Erythroblast (primary cell): ENCODE measurements at regions not wholly inside any gene's neighbourhood (a gene's known extent, or its start where the extent isn't known, plus 50 kb on each side); places are given as distances from the start of the nearest gene placed in this dataset.

ENCODE experiments used
- DNase-seq, 2 experiments: peaks; one replicate each; lab custom pipeline; 2025; lab: John Stamatoyannopoulos, UW
- GATA1 ChIP-seq: IDR thresholded peaks from 2 replicates; pipeline ENCODE4 v1.6.1; 2011; ENCODE audit warnings: low read depth, mild to moderate bottlenecking, control low read depth, low read length, moderate library complexity
- POLR2A ChIP-seq: IDR thresholded peaks from 2 replicates; pipeline ENCODE4 v1.6.1; 2011; ENCODE audit warnings: mild to moderate bottlenecking, low read length

- no peak for TF ChIP-seq POLR2A
- no peak for TF ChIP-seq GATA1
- DNase-seq: no peak
Observed at GRCh38 chrX:9133426-9133825, 99.5 kb upstream of the FAM9B start.

- no peak for DNase-seq
- TF ChIP-seq POLR2A (no peak), GATA1 (no peak)
Observed at GRCh38 chrX:9134366-9134765, 100.4 kb upstream of the FAM9B start.

GRCh38 chrX:9135901-9136510 lies 102.1 kb upstream of the FAM9B start:
- DNase-seq: no peak
- TF ChIP-seq POLR2A: no peak
- no peak for TF ChIP-seq GATA1

- no peak for DNase-seq
- TF ChIP-seq POLR2A: no peak
- TF ChIP-seq GATA1: no peak
Observed at GRCh38 chrX:9137152-9137551, 103.2 kb upstream of the FAM9B start.

GRCh38 chrX:9141496-9141895 lies 107.6 kb upstream of the FAM9B start:
- TF ChIP-seq GATA1: no peak
- no peak for TF ChIP-seq POLR2A
- DNase-seq: no peak

- no peak for TF ChIP-seq POLR2A
- TF ChIP-seq GATA1: no peak
- no peak for DNase-seq
Observed at GRCh38 chrX:9144701-9145241, 110.8 kb upstream of the FAM9B start.

- no peak for DNase-seq
- TF ChIP-seq POLR2A (no peak), GATA1 (no peak)
Observed at GRCh38 chrX:9146657-9147056, 112.7 kb upstream of the FAM9B start.

- TF ChIP-seq GATA1 (no peak), POLR2A (no peak)
- DNase-seq: no peak
Observed at GRCh38 chrX:9147086-9147485, 113.2 kb upstream of the FAM9B start.

GRCh38 chrX:9147726-9148125 lies 113.8 kb upstream of the FAM9B start:
- TF ChIP-seq POLR2A (no peak), GATA1 (no peak)
- no peak for DNase-seq

- no peak for DNase-seq
- TF ChIP-seq GATA1 (no peak), POLR2A (no peak)
Observed at GRCh38 chrX:9148615-9149399, 114.9 kb upstream of the FAM9B start.

GRCh38 chrX:9149501-9150245 lies 115.7 kb upstream of the FAM9B start:
- DNase-seq: no peak
- TF ChIP-seq GATA1 (no peak), POLR2A (no peak)

- TF ChIP-seq GATA1 (no peak), POLR2A (no peak)
- no peak for DNase-seq
Observed at GRCh38 chrX:9151772-9152307, 117.9 kb upstream of the FAM9B start.

GRCh38 chrX:9153300-9153699 lies 119.4 kb upstream of the FAM9B start:
- no peak for DNase-seq
- TF ChIP-seq POLR2A (no peak), GATA1 (no peak)
